Caco-2 (cell line): ENCODE measurements at regions not wholly inside any gene's neighbourhood (a gene's known extent, or its start where the extent isn't known, plus 50 kb on each side); places are given as distances from the start of the nearest gene placed in this dataset.

ENCODE experiments used
- BruUV-seq: library from RNA; stranded (reverse); fragments of 400-500 nt; replicated peaks from 2 replicates; lab custom pipeline; 2021; lab: Mats Ljungman, UMichigan
- CTCF ChIA-PET: fragments of 300-600 bp; sonication (Branson Sonifier 250); formaldehyde crosslinking; loops from one replicate; lab custom pipeline; 2022; ENCODE audit warnings: antibody characterized with exemption; lab: Charles Lee
- POLR2A ChIA-PET: fragments of 300-600 bp; sonication (Branson Sonifier 250); formaldehyde crosslinking; loops from one replicate; lab custom pipeline; 2022; ENCODE audit warnings: antibody characterized with exemption; lab: Charles Lee
- DNase-seq, 2 experiments: peaks; one replicate each; pipeline versions ENCODE4 v3.0.0 to v3.0.0-alpha.2; 2020 to 2022
- H3K27me3 ChIP-seq: replicated peaks from 2 replicates; pipeline ENCODE4 v1.6.0; 2011; ENCODE audit warnings: low read length; ENCODE audit not compliant: control insufficient read depth, insufficient read depth
- H3K36me3 ChIP-seq: 2 replicates; pipeline ENCODE4 v1.5.1; 2011; ENCODE audit warnings: low read length; ENCODE audit not compliant: control insufficient read depth, insufficient read depth
- H3K4me1 ChIP-seq: fragments of 250-450 bp; sonication (Bioruptor Pico); 2 replicates; pipeline ENCODE4 v1.5.1; 2020; ENCODE audit warnings: mild to moderate bottlenecking
- H3K4me3 ChIP-seq: 2 replicates; pipeline ENCODE4 v1.5.1; 2011; ENCODE audit warnings: low read depth, mild to moderate bottlenecking, control low read depth, low read length
- H3K9me3 ChIP-seq: fragments of 250-450 bp; sonication (Bioruptor Pico); 2 replicates; pipeline ENCODE4 v1.5.1; 2020; ENCODE audit warnings: mild to moderate bottlenecking, moderate library complexity
- H3K27ac Mint-ChIP-seq: one replicate; pipeline ENCODE4 v1.8.0; 2022; ENCODE audit warnings: mixed read lengths; ENCODE audit not compliant: unreplicated experiment
- H3K27me3 Mint-ChIP-seq: one replicate; pipeline ENCODE4 v1.8.0; 2022; ENCODE audit warnings: mixed read lengths; ENCODE audit not compliant: insufficient read depth, unreplicated experiment
- H3K36me3 Mint-ChIP-seq: one replicate; pipeline ENCODE4 v1.8.0; 2022; ENCODE audit warnings: mild to moderate bottlenecking, mixed read lengths; ENCODE audit not compliant: insufficient read depth, unreplicated experiment
- H3K4me1 Mint-ChIP-seq: one replicate; pipeline ENCODE4 v1.8.0; 2022; ENCODE audit warnings: low read depth, mixed read lengths; ENCODE audit not compliant: unreplicated experiment
- H3K4me3 Mint-ChIP-seq: one replicate; pipeline ENCODE4 v1.8.0; 2022; ENCODE audit warnings: mild to moderate bottlenecking, moderate library complexity, mixed read lengths; ENCODE audit not compliant: unreplicated experiment
- H3K9me3 Mint-ChIP-seq: one replicate; pipeline ENCODE4 v1.8.0; 2022; ENCODE audit warnings: mixed read lengths; ENCODE audit not compliant: unreplicated experiment
- intact Hi-C: fragments of 100-400 bp; cut with micrococcal nuclease; formaldehyde crosslinking; loops from one replicate; pipeline ENCODE4 v1.10.0; 2022; ENCODE audit not compliant: unreplicated experiment
- TF ChIP-seq, protein P1 (sequence below), 2 experiments: fragments of 200-600 bp in 1 of 2; IDR thresholded peaks; 1 replicate in 1 of 2; 2 replicates in 1 of 2; pipeline versions ENCODE4 v1.5.1 to v1.8.0; 2011 to 2022; ENCODE audit warnings: antibody characterized with exemption in 1 of 2, control low read depth in 1 of 2, inconsistent platforms in 1 of 2, low read depth in 1 of 2, low read length in 1 of 2, mild to moderate bottlenecking in 1 of 2, moderate library complexity in 1 of 2; ENCODE audit not compliant: insufficient read depth in 1 of 2, severe bottlenecking in 1 of 2, unreplicated experiment in 1 of 2

DNA sequence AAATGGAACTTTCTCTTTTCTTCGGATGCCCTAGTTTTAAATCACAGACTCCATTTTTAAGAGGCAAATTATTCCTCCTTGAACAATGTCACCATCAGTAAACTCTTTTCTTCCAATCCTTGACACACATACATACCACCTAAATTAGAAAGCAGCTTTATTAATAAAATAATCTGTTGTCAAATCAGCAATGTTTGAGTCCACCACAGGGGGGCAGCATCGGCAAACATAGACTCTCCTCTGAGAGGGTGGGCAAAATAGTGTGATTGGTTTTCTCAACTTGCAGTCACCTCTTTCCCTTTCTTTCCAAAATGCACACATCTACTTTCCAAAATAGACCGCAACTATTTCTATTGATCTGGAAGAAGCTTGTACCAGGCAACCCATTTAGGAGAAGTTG is 438.4 kb upstream of the OR4E1 start:
- no peaks in the 10 kb centered on the region for H3K27me3 ChIP-seq
- Mint-ChIP-seq H3K27me3 (peaks cover 9% of the 10 kb centered on the region), H3K4me1 (no peaks in the 10 kb centered on the region), H3K36me3 (no peaks in the 10 kb centered on the region), H3K27ac (no peak overlapping the region), H3K9me3 (no peaks in the 10 kb centered on the region), H3K4me3 (no peak overlapping the region)
- CTCF ChIA-PET, result interaction anchor here (1.1 to 1.4 kb wide), 2 partner anchors 12 to 51 kb away, joined by 3 to 8 read pairs; no protein-coding TSS in a partner anchor
- TF ChIP-seq, protein P1, sequence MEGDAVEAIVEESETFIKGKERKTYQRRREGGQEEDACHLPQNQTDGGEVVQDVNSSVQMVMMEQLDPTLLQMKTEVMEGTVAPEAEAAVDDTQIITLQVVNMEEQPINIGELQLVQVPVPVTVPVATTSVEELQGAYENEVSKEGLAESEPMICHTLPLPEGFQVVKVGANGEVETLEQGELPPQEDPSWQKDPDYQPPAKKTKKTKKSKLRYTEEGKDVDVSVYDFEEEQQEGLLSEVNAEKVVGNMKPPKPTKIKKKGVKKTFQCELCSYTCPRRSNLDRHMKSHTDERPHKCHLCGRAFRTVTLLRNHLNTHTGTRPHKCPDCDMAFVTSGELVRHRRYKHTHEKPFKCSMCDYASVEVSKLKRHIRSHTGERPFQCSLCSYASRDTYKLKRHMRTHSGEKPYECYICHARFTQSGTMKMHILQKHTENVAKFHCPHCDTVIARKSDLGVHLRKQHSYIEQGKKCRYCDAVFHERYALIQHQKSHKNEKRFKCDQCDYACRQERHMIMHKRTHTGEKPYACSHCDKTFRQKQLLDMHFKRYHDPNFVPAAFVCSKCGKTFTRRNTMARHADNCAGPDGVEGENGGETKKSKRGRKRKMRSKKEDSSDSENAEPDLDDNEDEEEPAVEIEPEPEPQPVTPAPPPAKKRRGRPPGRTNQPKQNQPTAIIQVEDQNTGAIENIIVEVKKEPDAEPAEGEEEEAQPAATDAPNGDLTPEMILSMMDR (IDR thresholded peaks at IDR 0.05; ENCODE audit: insufficient read depth in 1 of 2, low read depth in 1 of 2, low read length in 1 of 2, severe bottlenecking in 1 of 2, unreplicated experiment in 1 of 2), result peak; percentile 35 to 56
- no peak overlapping the region for H3K4me3 ChIP-seq
- intact Hi-C loops, result no loop called here
- DNase-seq, result peak in 1 of 2 experiments; percentile 32
- no peaks in the 10 kb centered on the region for H3K36me3 ChIP-seq
- POLR2A ChIA-PET, result no interaction called here
- H3K4me1 ChIP-seq, result no peaks in the 10 kb centered on the region
- H3K9me3 ChIP-seq, result no peaks in the 10 kb centered on the region
- BruUV-seq, result no TSS peak

DNA sequence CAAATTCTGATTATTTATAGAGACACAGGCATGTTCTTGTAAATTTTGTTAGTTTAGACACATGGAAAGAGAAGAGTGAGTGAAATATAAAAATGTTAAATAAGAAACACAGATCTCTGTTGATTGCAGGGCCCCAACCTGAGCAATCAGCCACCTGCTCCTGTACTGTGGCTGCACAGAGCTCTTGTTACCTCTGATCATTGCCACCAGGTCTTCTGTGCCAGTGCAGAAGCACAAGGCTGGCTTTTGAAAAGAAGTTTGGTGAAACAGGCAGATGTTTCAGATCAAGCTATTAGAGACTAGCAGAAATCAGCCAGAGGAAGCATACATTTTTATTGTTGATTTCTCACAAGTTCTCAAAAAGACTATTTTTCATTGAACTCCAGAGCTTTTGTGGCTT is 434.1 kb upstream of the OR4E1 start:
- H3K4me1 Mint-ChIP-seq, result no peaks in the 10 kb centered on the region
- H3K4me1 ChIP-seq, result no peaks in the 10 kb centered on the region
- no peaks in the 10 kb centered on the region for H3K36me3 ChIP-seq
- no peak for DNase-seq
- TF ChIP-seq, protein P1 (IDR thresholded peaks at IDR 0.05; ENCODE audit: insufficient read depth in 1 of 2, low read depth in 1 of 2, low read length in 1 of 2, severe bottlenecking in 1 of 2, unreplicated experiment in 1 of 2), result no peak
- no peak overlapping the region for H3K4me3 ChIP-seq
- ChIA-PET CTCF (no interaction called here), POLR2A (no interaction called here)
- no TSS peak for BruUV-seq
- peaks cover 13% of the 10 kb centered on the region for H3K27me3 Mint-ChIP-seq
- intact Hi-C loops, result no loop called here
- H3K4me3 Mint-ChIP-seq, result no peak overlapping the region
- no peaks in the 10 kb centered on the region for H3K27me3 ChIP-seq
- H3K9me3 Mint-ChIP-seq, result no peaks in the 10 kb centered on the region
- H3K27ac Mint-ChIP-seq, result no peak overlapping the region
- no peaks in the 10 kb centered on the region for H3K36me3 Mint-ChIP-seq
- H3K9me3 ChIP-seq, result no peaks in the 10 kb centered on the region

DNA sequence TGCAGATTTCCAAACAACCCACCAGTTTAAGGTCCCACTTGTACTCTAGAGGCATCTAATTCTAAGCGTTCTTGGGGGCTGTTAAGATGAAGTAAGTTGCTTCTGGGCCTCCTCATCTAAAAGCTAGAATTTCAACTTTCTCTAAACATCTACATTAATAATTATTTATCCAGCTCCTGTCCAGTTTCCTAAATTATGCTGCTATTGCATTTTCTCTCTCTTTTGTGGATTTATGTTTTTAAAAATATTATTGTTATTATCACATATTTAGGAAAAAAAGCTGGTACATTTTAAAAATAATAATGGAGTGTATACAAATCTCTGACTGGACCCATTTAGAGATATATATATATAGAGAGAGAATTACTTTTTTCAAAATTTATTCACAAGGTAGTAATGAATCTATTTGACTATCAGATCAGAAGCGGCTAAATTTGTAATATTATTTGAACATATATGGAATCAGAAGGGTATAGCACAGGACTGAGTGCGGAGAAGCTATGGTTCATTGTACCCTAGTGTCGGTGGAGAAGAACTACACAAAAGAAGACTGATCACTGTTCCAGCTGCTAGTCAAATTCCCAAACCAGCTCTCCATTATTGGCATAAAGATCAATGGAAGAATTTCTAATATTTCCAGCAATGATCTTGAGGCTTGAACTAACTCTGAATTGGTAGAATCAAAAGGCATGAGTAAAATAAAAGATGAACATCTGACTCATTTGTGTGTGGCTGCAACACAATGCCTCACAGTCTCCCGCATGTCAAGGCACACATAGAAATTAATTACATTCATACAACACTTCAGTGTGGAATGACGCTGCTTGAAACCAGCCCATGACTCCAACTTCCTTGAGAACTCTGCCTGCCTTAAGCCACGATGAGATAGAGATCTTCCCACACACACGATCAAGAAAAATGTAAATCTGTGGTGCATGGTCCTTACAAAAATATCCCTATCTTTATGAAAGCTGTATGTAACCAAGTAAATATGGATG is 433.4 kb upstream of the OR4E1 start:
- Histone ChIP-seq H3K9me3 (no peaks in the 10 kb centered on the region), H3K4me3 (no peak overlapping the region), H3K36me3 (no peaks in the 10 kb centered on the region), H3K4me1 (no peaks in the 10 kb centered on the region), H3K27me3 (no peaks in the 10 kb centered on the region)
- TF ChIP-seq, protein P1 (IDR thresholded peaks at IDR 0.05; ENCODE audit: insufficient read depth in 1 of 2, low read depth in 1 of 2, low read length in 1 of 2, severe bottlenecking in 1 of 2, unreplicated experiment in 1 of 2), result peak in 1 of 2 experiments; percentile 22
- Mint-ChIP-seq H3K4me1 (no peaks in the 10 kb centered on the region), H3K36me3 (no peaks in the 10 kb centered on the region), H3K4me3 (no peak overlapping the region), H3K27me3 (peaks cover 7% of the 10 kb centered on the region), H3K9me3 (no peaks in the 10 kb centered on the region), H3K27ac (no peak overlapping the region)
- ChIA-PET POLR2A (no interaction called here), CTCF (interaction anchor here (0.9 kb wide), 1 partner anchor 110 kb away, joined by 3 read pairs; no protein-coding TSS in a partner anchor)
- DNase-seq, result no peak
- intact Hi-C loops, result no loop called here
- BruUV-seq, result no TSS peak
